Endometrial microvascular endothelial cells (primary cell): ENCODE measurements at regions not wholly inside any gene's neighbourhood (a gene's known extent, or its start where the extent isn't known, plus 50 kb on each side); places are given as distances from the start of the nearest gene placed in this dataset.

Experiments
- in situ Hi-C: cut with HindIII; loops from 2 replicates; pipeline ENCODE4 v1.10.0; 2017; ENCODE audit warnings: low sequenced_read_pairs, low pct_unique_long_range_greater_than_20kb; ENCODE audit errors: inconsistent ontology term

DNA sequence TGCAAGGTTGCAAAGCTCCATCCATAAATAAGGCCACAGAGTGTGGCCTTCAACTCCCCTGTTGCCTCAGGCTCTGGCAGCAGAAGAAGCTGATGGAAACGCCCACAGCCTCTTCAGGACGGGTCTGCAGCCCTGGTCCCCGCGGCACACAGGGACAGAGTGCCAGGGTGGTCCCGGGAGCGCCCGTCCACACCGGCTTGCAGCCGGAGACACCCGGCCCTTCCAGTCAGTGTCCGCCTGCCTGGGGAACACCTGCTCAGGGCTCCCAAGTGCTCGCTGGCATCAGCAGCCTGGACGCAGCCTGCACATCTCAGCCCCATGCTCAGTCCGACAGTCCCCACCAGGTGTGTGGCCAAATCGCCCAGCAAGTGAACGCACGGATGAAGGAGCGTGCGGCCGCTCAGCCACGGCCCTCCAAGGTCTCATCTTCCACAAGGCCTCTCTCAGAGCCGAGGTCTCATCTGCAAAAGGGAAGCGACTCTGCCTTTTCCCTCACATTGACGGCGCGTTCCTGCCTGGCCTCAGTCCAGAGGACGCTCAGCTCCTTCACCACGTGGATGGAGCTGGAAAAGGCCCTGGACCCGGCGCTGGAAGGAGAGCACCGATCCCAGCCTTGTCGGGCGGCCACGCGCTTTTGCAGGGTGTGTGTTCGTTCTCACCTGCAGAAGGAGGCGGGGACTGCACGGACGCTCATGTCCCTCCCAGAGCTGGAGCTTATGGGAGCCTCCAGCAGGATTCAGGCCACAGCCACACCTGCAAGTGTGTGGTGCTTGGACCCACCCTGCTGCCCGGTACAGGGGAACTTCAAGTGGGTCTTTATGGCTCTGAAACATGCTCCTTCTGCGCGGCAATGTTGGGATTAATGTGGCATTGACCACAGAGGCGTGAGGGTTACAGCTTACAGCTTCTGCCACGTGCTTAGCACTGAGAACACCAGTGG lies 180.4 kb downstream of the DLL1 start:
- in situ Hi-C loops, result no loop called here

GRCh38 chr6:170108890-170109587 lies 181.8 kb downstream of the DLL1 start:
- in situ Hi-C loops, result no loop called here

- in situ Hi-C loops, result no loop called here
Measured at GRCh38 chr6:170108456-170108855, 182.4 kb downstream of the DLL1 start.

GRCh38 chr6:170107606-170108222 lies 183.2 kb downstream of the DLL1 start:
- in situ Hi-C loops, result no loop called here

- in situ Hi-C loops, result no loop called here
Measured at GRCh38 chr6:170106906-170107525, 183.9 kb downstream of the DLL1 start.

GRCh38 chr6:170102582-170103481 lies 188.0 kb downstream of the DLL1 start:
- in situ Hi-C loops, result no loop called here

GRCh38 chr6:170102038-170102437 lies 188.8 kb downstream of the DLL1 start:
- in situ Hi-C loops, result no loop called here

- in situ Hi-C loops, result no loop called here
Measured at GRCh38 chr6:170101281-170102035, 189.4 kb downstream of the DLL1 start.

DNA sequence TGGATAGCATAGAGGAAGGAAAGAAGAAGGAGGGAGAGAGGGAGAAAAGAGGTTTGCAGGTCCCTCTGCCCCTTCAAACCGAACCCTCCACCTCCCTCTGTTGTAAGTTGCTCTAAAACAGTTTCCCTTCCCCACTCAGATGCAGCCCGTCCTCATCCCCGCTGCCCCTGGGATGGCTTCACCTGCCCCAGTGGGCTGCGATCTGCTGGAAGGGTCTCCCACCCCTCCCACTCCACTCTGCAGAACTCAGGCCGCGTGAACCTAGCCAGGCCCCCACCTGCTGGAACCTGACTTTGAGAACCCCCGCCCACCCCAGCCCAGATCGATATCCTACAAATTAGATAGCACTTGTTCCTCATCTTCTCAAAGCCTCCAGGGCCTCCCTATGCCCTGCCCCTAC lies 190.8 kb downstream of the DLL1 start:
- in situ Hi-C loops, result no loop called here

- in situ Hi-C loops, result no loop called here
Measured at GRCh38 chr6:170099387-170099786, 191.5 kb downstream of the DLL1 start.

- in situ Hi-C loops, result no loop called here
Measured at GRCh38 chr6:170098428-170099170, 192.3 kb downstream of the DLL1 start.

GRCh38 chr6:170097505-170098427 lies 193.1 kb downstream of the DLL1 start:
- in situ Hi-C loops, result no loop called here

DNA sequence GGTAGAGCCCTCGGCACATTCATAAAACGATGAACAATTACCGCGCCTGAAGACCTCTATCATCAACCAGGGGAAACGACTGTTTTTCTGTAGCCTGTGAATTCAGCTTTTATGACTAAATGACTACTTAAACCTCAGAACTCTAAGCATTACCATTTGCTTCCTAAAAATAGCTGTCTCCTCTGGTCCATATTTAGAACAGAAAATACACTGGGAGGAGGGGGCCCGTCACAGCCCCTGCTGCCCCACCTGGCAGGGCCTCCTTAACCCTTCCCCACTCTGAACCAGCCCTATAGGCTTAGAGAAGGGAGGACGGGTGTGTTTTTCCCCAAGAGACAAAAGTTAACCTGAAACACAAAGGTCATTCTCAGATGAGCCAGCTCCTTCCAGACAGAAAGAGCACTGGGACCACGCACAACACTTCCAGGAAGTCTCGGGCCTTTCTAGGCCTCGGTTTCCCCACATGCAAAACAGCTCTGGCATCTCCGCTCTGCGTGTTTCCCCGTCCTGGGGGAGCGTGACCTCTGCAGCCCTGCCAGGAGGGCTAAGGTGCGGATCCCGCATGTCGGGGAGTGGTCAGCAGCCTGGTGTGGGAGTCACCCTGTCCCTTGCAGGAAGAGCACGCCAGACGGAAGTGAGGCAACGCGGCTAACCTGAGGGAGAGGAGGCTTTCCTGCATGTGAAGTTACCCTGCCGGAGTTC lies 193.9 kb downstream of the DLL1 start:
- in situ Hi-C loops, result no loop called here

GRCh38 chr6:170096191-170096802 lies 194.6 kb downstream of the DLL1 start:
- in situ Hi-C loops, result no loop called here

GRCh38 chr6:170095273-170095981 lies 195.5 kb downstream of the DLL1 start:
- in situ Hi-C loops, result no loop called here
